Stomach (tissue), 4 donors: ENCODE measurements at regions not wholly inside any gene's neighbourhood (a gene's known extent, or its start where the extent isn't known, plus 50 kb on each side); places are given as distances from the start of the nearest gene placed in this dataset.

ENCODE experiments used
- POLR2A ChIP-seq, 4 donors: fragments of 450-650 bp; IDR thresholded peaks; one replicate each; pipeline ENCODE4 v1.6.1; 2016; ENCODE audit warnings: antibody characterized with exemption in 4 of 4, control low read depth in 2 of 4, mild to moderate bottlenecking in 1 of 4, moderate library complexity in 1 of 4
- POLR2AphosphoS5 ChIP-seq, 3 donors: sonication (generic); formaldehyde crosslinking; IDR thresholded peaks; one replicate each; pipeline ENCODE4 v1.6.1; 2016; ENCODE audit warnings: antibody characterized with exemption in 3 of 3
- TF ChIP-seq, protein P1 (sequence below), 7 experiments: fragments of 450-650 bp in 4 of 7; fragments of 200-600 bp in 3 of 7; sonication (generic) in 3 of 7; IDR thresholded peaks; one replicate each; pipeline ENCODE4 v1.5.1; 2016 to 2019; ENCODE audit warnings: antibody characterized with exemption in 7 of 7, control low read depth in 2 of 7, mild to moderate bottlenecking in 1 of 7

DNA sequence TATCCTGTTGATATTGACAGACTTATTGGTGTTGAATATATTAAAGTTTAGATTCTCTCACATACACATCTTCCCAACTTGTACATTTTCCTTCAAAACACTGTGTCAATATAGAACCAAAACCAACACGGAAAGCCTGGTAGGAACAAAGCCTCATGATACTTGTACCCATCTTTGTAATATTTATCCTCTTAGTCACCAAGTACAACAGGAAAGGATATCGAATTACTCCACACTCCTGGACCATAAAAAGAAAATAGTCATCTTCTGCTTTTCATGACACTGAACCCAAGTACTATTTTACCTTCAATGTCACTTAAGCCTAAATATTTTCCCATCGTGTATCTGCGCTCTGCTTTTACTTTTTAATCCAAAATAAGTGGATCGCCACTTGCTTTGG is 702.9 kb upstream of the PCDH9 start:
- TF ChIP-seq POLR2A (IDR thresholded peaks at IDR 0.05) (no peak), POLR2AphosphoS5 (IDR thresholded peaks at IDR 0.05) (no peak)
- TF ChIP-seq, protein P1, sequence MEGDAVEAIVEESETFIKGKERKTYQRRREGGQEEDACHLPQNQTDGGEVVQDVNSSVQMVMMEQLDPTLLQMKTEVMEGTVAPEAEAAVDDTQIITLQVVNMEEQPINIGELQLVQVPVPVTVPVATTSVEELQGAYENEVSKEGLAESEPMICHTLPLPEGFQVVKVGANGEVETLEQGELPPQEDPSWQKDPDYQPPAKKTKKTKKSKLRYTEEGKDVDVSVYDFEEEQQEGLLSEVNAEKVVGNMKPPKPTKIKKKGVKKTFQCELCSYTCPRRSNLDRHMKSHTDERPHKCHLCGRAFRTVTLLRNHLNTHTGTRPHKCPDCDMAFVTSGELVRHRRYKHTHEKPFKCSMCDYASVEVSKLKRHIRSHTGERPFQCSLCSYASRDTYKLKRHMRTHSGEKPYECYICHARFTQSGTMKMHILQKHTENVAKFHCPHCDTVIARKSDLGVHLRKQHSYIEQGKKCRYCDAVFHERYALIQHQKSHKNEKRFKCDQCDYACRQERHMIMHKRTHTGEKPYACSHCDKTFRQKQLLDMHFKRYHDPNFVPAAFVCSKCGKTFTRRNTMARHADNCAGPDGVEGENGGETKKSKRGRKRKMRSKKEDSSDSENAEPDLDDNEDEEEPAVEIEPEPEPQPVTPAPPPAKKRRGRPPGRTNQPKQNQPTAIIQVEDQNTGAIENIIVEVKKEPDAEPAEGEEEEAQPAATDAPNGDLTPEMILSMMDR (IDR thresholded peaks at IDR 0.05) = no peak
